OCI-M2 (cell line): ENCODE measurements at regions not wholly inside any gene's neighbourhood (a gene's known extent, or its start where the extent isn't known, plus 50 kb on each side); places are given as distances from the start of the nearest gene placed in this dataset.
A peak's percentile ranks its signal among the peaks of the same experiment; 100 is the strongest.
"Not testable (repeated sequence)": the region's sequence is repeated elsewhere in the genome, so short reads cannot be mapped to it uniquely, and the experiment has no call there.

ENCODE experiments used
- DNase-seq: peaks from one replicate; lab custom pipeline; 2025; ENCODE audit not compliant: unreplicated experiment; lab: John Stamatoyannopoulos, UW

GRCh38 chr7:89770161-89770560 is 384.1 kb upstream of the STEAP1 start:
- no peak for DNase-seq

GRCh38 chr7:89771003-89771636 is 383.1 kb upstream of the STEAP1 start:
- DNase-seq = no peak

GRCh38 chr7:89772276-89772675 is 382.0 kb upstream of the STEAP1 start:
- no peak for DNase-seq

GRCh38 chr7:89773611-89774010 is 380.7 kb upstream of the STEAP1 start:
- DNase-seq = no peak

GRCh38 chr7:89775459-89775858 is 378.8 kb upstream of the STEAP1 start:
- DNase-seq = no peak

GRCh38 chr7:89776980-89777379 is 377.3 kb upstream of the STEAP1 start:
- no peak for DNase-seq

- no peak for DNase-seq
These were observed 376.8 kb upstream of the STEAP1 start for GRCh38 chr7:89777499-89777898.

GRCh38 chr7:89780291-89780690 is 374.0 kb upstream of the STEAP1 start:
- DNase-seq = no peak

- DNase-seq = no peak
These were observed 357.8 kb upstream of the STEAP1 start for GRCh38 chr7:89796481-89796880.

GRCh38 chr7:89797965-89798598 is 356.2 kb upstream of the STEAP1 start:
- no peak for DNase-seq

- DNase-seq = no peak
These were observed 355.7 kb upstream of the STEAP1 start for GRCh38 chr7:89798599-89798996.

- no peak for DNase-seq
These were observed 353.5 kb upstream of the STEAP1 start for GRCh38 chr7:89800761-89801160.

GRCh38 chr7:89809291-89809690 is 345.0 kb upstream of the STEAP1 start:
- DNase-seq = no peak

GRCh38 chr7:89813081-89813480 is 341.2 kb upstream of the STEAP1 start:
- DNase-seq = no peak

GRCh38 chr7:89826121-89826520 is 328.1 kb upstream of the STEAP1 start:
- DNase-seq = peak; percentile 23

GRCh38 chr7:89826557-89826956 is 327.7 kb upstream of the STEAP1 start:
- no peak for DNase-seq

GRCh38 chr7:89837515-89837914 is 316.8 kb upstream of the STEAP1 start:
- DNase-seq = no peak

GRCh38 chr7:89839329-89839728 is 314.9 kb upstream of the STEAP1 start:
- no peak for DNase-seq

GRCh38 chr7:89845952-89846351 is 308.3 kb upstream of the STEAP1 start:
- DNase-seq = no peak

GRCh38 chr7:89849052-89849451 is 305.2 kb upstream of the STEAP1 start:
- no peak for DNase-seq

GRCh38 chr7:89857053-89857452 is 297.2 kb upstream of the STEAP1 start:
- not testable (repeated sequence) for DNase-seq

- no peak for DNase-seq
These were observed 296.5 kb upstream of the STEAP1 start for GRCh38 chr7:89857767-89858166.

- no peak for DNase-seq
These were observed 266.8 kb upstream of the STEAP1 start for GRCh38 chr7:89887489-89887888.
